Liver (tissue), 7 donors: ENCODE measurements at regions not wholly inside any gene's neighbourhood (a gene's known extent, or its start where the extent isn't known, plus 50 kb on each side); places are given as distances from the start of the nearest gene placed in this dataset.

ENCODE experiments used
- DNase-seq: peaks from one replicate; pipeline ENCODE4 v3.0.0-alpha.2; 2017; ENCODE audit warnings: low spot score
- H3K27ac ChIP-seq, 2 donors: one replicate each; pipeline ENCODE4 v1.7.0; 2013; ENCODE audit warnings: inconsistent platforms in 2 of 2, low read length in 2 of 2, control low read depth in 1 of 2, low read depth in 1 of 2, mild to moderate bottlenecking in 1 of 2
- H3K27me3 ChIP-seq, 4 donors: one replicate each; pipeline versions ENCODE4 v1.6.1 to v1.7.0; 2013; ENCODE audit warnings: low read length in 3 of 4, inconsistent platforms in 1 of 4, mild to moderate bottlenecking in 1 of 4, moderate library complexity in 1 of 4; ENCODE audit not compliant: control insufficient read depth in 4 of 4, insufficient read depth in 4 of 4
- H3K36me3 ChIP-seq, 4 donors: one replicate each; pipeline versions ENCODE4 v1.6.1 to v1.7.0; 2013; ENCODE audit warnings: low read length in 3 of 4, mild to moderate bottlenecking in 3 of 4, low read depth in 1 of 4, moderate library complexity in 1 of 4; ENCODE audit not compliant: control insufficient read depth in 4 of 4, insufficient read depth in 3 of 4
- H3K4me1 ChIP-seq, 4 donors: one replicate each; pipeline versions ENCODE4 v1.6.1 to v1.7.0; 2013; ENCODE audit warnings: low read length in 3 of 4, mild to moderate bottlenecking in 3 of 4, moderate library complexity in 1 of 4; ENCODE audit not compliant: control insufficient read depth in 4 of 4, insufficient read depth in 4 of 4
- H3K4me3 ChIP-seq, 3 donors: one replicate each; pipeline versions ENCODE4 v1.6.1 to v1.7.0; 2013; ENCODE audit warnings: low read length in 3 of 3, control low read depth in 1 of 3, low read depth in 1 of 3, mild to moderate bottlenecking in 1 of 3
- H3K9ac ChIP-seq, 2 donors: one replicate each; pipeline ENCODE4 v1.7.0; 2013; ENCODE audit warnings: low read length in 2 of 2, mild to moderate bottlenecking in 2 of 2, moderate library complexity in 2 of 2, control low read depth in 1 of 2, low read depth in 1 of 2
- H3K9me3 ChIP-seq, 4 donors: one replicate each; pipeline versions ENCODE4 v1.6.1 to v1.7.0; 2013; ENCODE audit warnings: low read length in 3 of 4; ENCODE audit not compliant: control insufficient read depth in 4 of 4
- ATF3 ChIP-seq: IDR thresholded peaks from 2 replicates; pipeline ENCODE4 v1.6.1; 2016; ENCODE audit warnings: antibody characterized with exemption
- EGR1 ChIP-seq, 2 donors: IDR thresholded peaks; 2 replicates each; pipeline ENCODE4 v1.6.1; 2016 to 2018; ENCODE audit warnings: antibody characterized with exemption in 2 of 2, low read depth in 2 of 2
- FOXA1 ChIP-seq: IDR thresholded peaks from 2 replicates; pipeline ENCODE4 v1.6.1; 2016; ENCODE audit warnings: antibody characterized with exemption
- FOXA2 ChIP-seq: IDR thresholded peaks from 2 replicates; pipeline ENCODE4 v1.6.1; 2016; ENCODE audit warnings: antibody characterized with exemption
- GABPA ChIP-seq, 2 donors: IDR thresholded peaks in 1 of 2; conservative IDR thresholded peaks in 1 of 2; 2 replicates each; pipeline ENCODE4 v1.6.1; 2016; ENCODE audit warnings: antibody characterized with exemption in 2 of 2, mild to moderate bottlenecking in 1 of 2, moderate library complexity in 1 of 2
- HNF4A ChIP-seq, 2 donors: conservative IDR thresholded peaks; 2 replicates each; pipeline ENCODE4 v1.6.1; 2016; ENCODE audit warnings: antibody characterized with exemption in 2 of 2, mild to moderate bottlenecking in 2 of 2
- HNF4G ChIP-seq: IDR thresholded peaks from 2 replicates; pipeline ENCODE4 v1.6.1; 2016; ENCODE audit warnings: antibody characterized with exemption
- JUND ChIP-seq, 2 donors: IDR thresholded peaks; 2 replicates each; pipeline ENCODE4 v1.6.1; 2016; ENCODE audit warnings: antibody characterized with exemption in 2 of 2
- MAX ChIP-seq: IDR thresholded peaks from 2 replicates; pipeline ENCODE4 v1.6.1; 2016; ENCODE audit warnings: antibody characterized with exemption
- NR2F2 ChIP-seq: IDR thresholded peaks from 2 replicates; pipeline ENCODE4 v1.6.1; 2016; ENCODE audit warnings: antibody characterized with exemption
- RAD21 ChIP-seq, 2 donors: IDR thresholded peaks; 2 replicates each; pipeline ENCODE4 v1.6.1; 2016; ENCODE audit warnings: antibody characterized with exemption in 2 of 2, mild to moderate bottlenecking in 2 of 2
- REST ChIP-seq: IDR thresholded peaks from 2 replicates; pipeline ENCODE4 v1.6.1; 2016; ENCODE audit warnings: antibody characterized with exemption, mild to moderate bottlenecking
- RXRA ChIP-seq, 2 donors: IDR thresholded peaks; 2 replicates each; pipeline ENCODE4 v1.6.1; 2017 to 2018; ENCODE audit warnings: antibody characterized with exemption in 2 of 2, mild to moderate bottlenecking in 1 of 2
- SP1 ChIP-seq: IDR thresholded peaks from 2 replicates; pipeline ENCODE4 v1.6.1; 2018; ENCODE audit warnings: antibody characterized with exemption, mild to moderate bottlenecking
- TAF1 ChIP-seq: conservative IDR thresholded peaks from 2 replicates; pipeline ENCODE4 v1.6.1; 2016; ENCODE audit warnings: antibody characterized with exemption, mild to moderate bottlenecking
- YY1 ChIP-seq: IDR thresholded peaks from 2 replicates; pipeline ENCODE4 v1.6.1; 2016; ENCODE audit warnings: antibody characterized with exemption, mild to moderate bottlenecking
- ZBTB33 ChIP-seq: IDR thresholded peaks from 2 replicates; pipeline ENCODE4 v1.6.1; 2016; ENCODE audit warnings: antibody characterized with exemption
- WGBS: extraction: QIAGEN DNeasy Blood & Tissue Kit; methylation state at CpG from one replicate; pipeline ENCODE4 v1.1.7; 2013; 5-methylcytosine and 5-hydroxymethylcytosine counted together
- donor health status: healthy.
- donor health status: healthy.
- donor health status: healthy.
- donor health status: healthy.

- Histone ChIP-seq H3K36me3 (no peaks in the 10 kb centered on the region), H3K27ac (no peak overlapping the region), H3K27me3 (no peaks in the 10 kb centered on the region), H3K9me3 (peaks cover 0 to 3% (median 0%) of the 10 kb centered on the region in 4 donors), H3K4me1 (no peaks in the 10 kb centered on the region), H3K4me3 (no peak overlapping the region), H3K9ac (no peak overlapping the region)
- TF ChIP-seq TAF1, result no peak
- no peak for DNase-seq
- WGBS, result 73% methylated on average over 5 of the region's 5 CpGs
These were observed 102.2 kb upstream of the ATP10A start for GRCh38 chr15:25965326-25965725.

GRCh38 chr15:25960273-25960672 is 97.1 kb upstream of the ATP10A start:
- Histone ChIP-seq H3K36me3 (no peaks in the 10 kb centered on the region), H3K4me3 (no peak overlapping the region), H3K9ac (no peak overlapping the region), H3K27me3 (peaks cover 0 to 7% (median 0%) of the 10 kb centered on the region in 4 donors), H3K4me1 (no peaks in the 10 kb centered on the region), H3K27ac (no peak overlapping the region), H3K9me3 (peaks cover 0 to 3% (median 0%) of the 10 kb centered on the region in 4 donors)
- no peak for TF ChIP-seq HNF4A (conservative IDR thresholded peaks at IDR 0.05)
- TF ChIP-seq MAX, result no peak
- TF ChIP-seq HNF4G, result no peak
- no peak for TF ChIP-seq RAD21 (IDR thresholded peaks at IDR 0.05)
- no peak for TF ChIP-seq RXRA (IDR thresholded peaks at IDR 0.05)
- no peak for TF ChIP-seq ATF3
- no peak for TF ChIP-seq ZBTB33
- no peak for TF ChIP-seq SP1
- DNase-seq, result no peak
- WGBS, result 72% methylated on average over 5 of the region's 5 CpGs

GRCh38 chr15:25959100-25959499 is 96.0 kb upstream of the ATP10A start:
- H3K9ac ChIP-seq, result no peak overlapping the region
- H3K4me1 ChIP-seq, result no peaks in the 10 kb centered on the region
- H3K27me3 ChIP-seq, result peaks cover 0 to 7% (median 0%) of the 10 kb centered on the region in 4 donors
- H3K36me3 ChIP-seq, result no peaks in the 10 kb centered on the region
- H3K4me3 ChIP-seq, result no peak overlapping the region
- peaks cover 0 to 3% (median 0%) of the 10 kb centered on the region in 4 donors for H3K9me3 ChIP-seq
- TF ChIP-seq HNF4G (no peak), GABPA (IDR thresholded peaks at IDR 0.05 in 1 of 2, conservative IDR thresholded peaks at IDR 0.05 in 1 of 2) (no peak), NR2F2 (no peak), EGR1 (IDR thresholded peaks at IDR 0.05; ENCODE audit: low read depth in 2 of 2) (no peak), TAF1 (no peak), JUND (IDR thresholded peaks at IDR 0.05) (no peak), ZBTB33 (no peak), FOXA2 (no peak), RXRA (IDR thresholded peaks at IDR 0.05) (no peak), FOXA1 (no peak), YY1 (no peak), SP1 (no peak), REST (no peak)
- WGBS, result 43% methylated on average over 1 of the region's 1 CpG
- H3K27ac ChIP-seq, result no peak overlapping the region
- DNase-seq, result no peak
